ENCODE measurements at regions not wholly inside any gene's neighbourhood (a gene's known extent, or its start where the extent isn't known, plus 50 kb on each side); places are given as distances from the start of the nearest gene placed in this dataset.

GRCh38 chr17:31597646-31598398 lies 206.3 kb downstream of the RAB11FIP4 start:
- Histone ChIP-seq H3K4me3 (no peak overlapping the region), H3K36me3 (no peaks in the 10 kb centered on the region), H3K27me3 (no peaks in the 10 kb centered on the region), H3K4me1 (peaks cover 17 to 29% of the 10 kb centered on the region in 2 donors), H3K27ac (no peak overlapping the region), H3K9me3 (no peaks in the 10 kb centered on the region)
- in situ Hi-C loops (cut with MboI; ENCODE audit: low sequenced_read_pairs in 4 of 4) (no loop called here), intact Hi-C loops (cut with DNase I; ENCODE audit: low total_unique reads) (loop anchor here (5.0 kb wide), 1 partner anchor 111 kb away; no protein-coding TSS in a partner anchor)
- no peak for ATAC-seq
- no peak for TF ChIP-seq CTCF (IDR thresholded peaks at IDR 0.05 in 4 of 5, conservative IDR thresholded peaks at IDR 0.05 in 1 of 5)
- TF ChIP-seq POLR2A (IDR thresholded peaks at IDR 0.05) = no peak
- no peak for DNase-seq

- Histone ChIP-seq H3K36me3 (no peaks in the 10 kb centered on the region), H3K4me1 (peaks cover 17 to 29% of the 10 kb centered on the region in 2 donors), H3K27ac (peak overlapping the region; percentile 88 to 96 (median 90)), H3K27me3 (no peaks in the 10 kb centered on the region), H3K9me3 (no peaks in the 10 kb centered on the region), H3K4me3 (no peak overlapping the region)
- TF ChIP-seq POLR2A (IDR thresholded peaks at IDR 0.05) (peak; percentile 23 to 35), CTCF (IDR thresholded peaks at IDR 0.05 in 4 of 5, conservative IDR thresholded peaks at IDR 0.05 in 1 of 5) (peak in 2 of 5 experiments; percentile 24 to 33)
- in situ Hi-C loops (cut with MboI; ENCODE audit: low sequenced_read_pairs in 4 of 4) (no loop called here), intact Hi-C loops (cut with DNase I; ENCODE audit: low total_unique reads) (loop anchor here (1.0 to 5.0 kb wide), 2 partner anchors 38 to 109 kb away; no protein-coding TSS in a partner anchor)
- ATAC-seq = peak; percentile 89 to 91
- peak; percentile 89 to 94 for DNase-seq
Observed at GRCh38 chr17:31596382-31597323, 205.2 kb downstream of the RAB11FIP4 start.

- ATAC-seq = peak in 1 of 2 donors; percentile 23
- Histone ChIP-seq H3K36me3 (no peaks in the 10 kb centered on the region), H3K4me1 (peaks cover 17 to 29% of the 10 kb centered on the region in 2 donors), H3K27me3 (no peaks in the 10 kb centered on the region), H3K27ac (peak overlapping the region; percentile 88 to 96 (median 90)), H3K9me3 (no peaks in the 10 kb centered on the region), H3K4me3 (no peak overlapping the region)
- intact Hi-C loops (cut with DNase I; ENCODE audit: low total_unique reads) (loop anchor here (1.0 to 5.0 kb wide), 2 partner anchors 38 to 109 kb away; no protein-coding TSS in a partner anchor), in situ Hi-C loops (cut with MboI; ENCODE audit: low sequenced_read_pairs in 4 of 4) (no loop called here)
- no peak for DNase-seq
- no peak for TF ChIP-seq CTCF (IDR thresholded peaks at IDR 0.05 in 4 of 5, conservative IDR thresholded peaks at IDR 0.05 in 1 of 5)
- no peak for TF ChIP-seq POLR2A (IDR thresholded peaks at IDR 0.05)
Observed at GRCh38 chr17:31595666-31596381, 204.3 kb downstream of the RAB11FIP4 start.

DNA sequence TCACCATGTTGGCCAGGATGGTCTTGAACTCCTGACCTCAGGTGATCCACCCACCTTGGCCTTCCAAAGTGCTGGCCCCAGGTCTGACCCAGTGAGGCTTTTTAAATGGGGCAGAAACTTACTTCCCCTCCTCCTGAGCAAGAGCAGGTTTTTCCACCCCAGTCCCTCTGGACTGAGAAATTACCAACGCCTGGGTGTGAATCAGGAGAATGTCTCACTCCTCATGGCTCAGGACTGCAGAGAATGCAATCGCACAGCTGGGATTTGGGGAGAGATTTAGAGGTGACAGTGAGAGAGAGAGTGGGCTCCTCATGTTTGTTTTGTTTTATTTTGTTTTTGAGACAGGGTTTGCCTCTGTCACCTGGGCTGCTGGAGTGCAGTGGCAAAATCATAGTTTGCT lies 203.6 kb downstream of the RAB11FIP4 start:
- no peaks in the 10 kb centered on the region for H3K9me3 ChIP-seq
- no peak for ATAC-seq

More for the DNA sequence above, 203.6 kb downstream of the RAB11FIP4 start:
- no peak overlapping the region for H3K4me3 ChIP-seq
- peak overlapping the region in 2 of 4 donors; percentile 92 to 96 for H3K27ac ChIP-seq
- no peaks in the 10 kb centered on the region for H3K36me3 ChIP-seq
- H3K27me3 ChIP-seq = no peaks in the 10 kb centered on the region
- TF ChIP-seq POLR2A (IDR thresholded peaks at IDR 0.05) (no peak), CTCF (IDR thresholded peaks at IDR 0.05 in 4 of 5, conservative IDR thresholded peaks at IDR 0.05 in 1 of 5) (no peak)
- peaks cover 17 to 29% of the 10 kb centered on the region in 2 donors for H3K4me1 ChIP-seq
- intact Hi-C loops (cut with DNase I; ENCODE audit: low total_unique reads) = loop anchor here (5.0 kb wide), 1 partner anchor 108 kb away; no protein-coding TSS in a partner anchor
- in situ Hi-C loops (cut with MboI; ENCODE audit: low sequenced_read_pairs in 4 of 4) = no loop called here
- no peak for DNase-seq

Data from gastrocnemius medialis (tissue), 4 donors.